Stomach smooth muscle (tissue), 2 donors: ENCODE measurements at regions not wholly inside any gene's neighbourhood (a gene's known extent, or its start where the extent isn't known, plus 50 kb on each side); places are given as distances from the start of the nearest gene placed in this dataset.

Experiments
- H3K27ac ChIP-seq: one replicate; pipeline ENCODE4 v1.7.0; 2013; ENCODE audit warnings: mild to moderate bottlenecking, low read length, inconsistent platforms
- H3K27me3 ChIP-seq, 2 donors: one replicate each; pipeline ENCODE4 v1.7.0; 2013; ENCODE audit warnings: low read length in 2 of 2; ENCODE audit not compliant: insufficient read depth in 2 of 2, control insufficient read depth in 1 of 2
- H3K36me3 ChIP-seq, 2 donors: one replicate each; pipeline ENCODE4 v1.7.0; 2013; ENCODE audit warnings: low read length in 2 of 2; ENCODE audit not compliant: control insufficient read depth in 2 of 2, insufficient read depth in 2 of 2
- H3K4me1 ChIP-seq: one replicate; pipeline ENCODE4 v1.7.0; 2013; ENCODE audit warnings: low read length; ENCODE audit not compliant: control insufficient read depth, insufficient read depth
- H3K4me3 ChIP-seq, 2 donors: one replicate each; pipeline ENCODE4 v1.7.0; 2013; ENCODE audit warnings: low read length in 2 of 2
- H3K9ac ChIP-seq, 2 donors: one replicate each; pipeline ENCODE4 v1.7.0; 2013; ENCODE audit warnings: low read length in 2 of 2, mild to moderate bottlenecking in 1 of 2
- H3K9me3 ChIP-seq, 2 donors: one replicate each; pipeline ENCODE4 v1.7.0; 2013; ENCODE audit warnings: low read length in 2 of 2; ENCODE audit not compliant: control insufficient read depth in 2 of 2
- donor health status: healthy.
- donor health status: Pancreatic carcinoma.

GRCh38 chr2:126187668-126188067 is 468.3 kb upstream of the GYPC start:
- Histone ChIP-seq H3K9me3 (peaks cover 0 to 2% of the 10 kb centered on the region in 2 donors), H3K9ac (no peak overlapping the region), H3K27ac (no peak overlapping the region), H3K27me3 (no peaks in the 10 kb centered on the region), H3K36me3 (no peaks in the 10 kb centered on the region), H3K4me3 (no peak overlapping the region), H3K4me1 (no peaks in the 10 kb centered on the region)

GRCh38 chr2:126189527-126189926 is 466.4 kb upstream of the GYPC start:
- Histone ChIP-seq H3K4me1 (no peaks in the 10 kb centered on the region), H3K9me3 (peaks cover 0 to 2% of the 10 kb centered on the region in 2 donors), H3K27ac (no peak overlapping the region), H3K27me3 (no peaks in the 10 kb centered on the region), H3K9ac (no peak overlapping the region), H3K4me3 (no peak overlapping the region), H3K36me3 (no peaks in the 10 kb centered on the region)

GRCh38 chr2:126200538-126200937 is 455.4 kb upstream of the GYPC start:
- Histone ChIP-seq H3K36me3 (no peaks in the 10 kb centered on the region), H3K9me3 (no peaks in the 10 kb centered on the region), H3K27ac (no peak overlapping the region), H3K4me3 (no peak overlapping the region), H3K27me3 (no peaks in the 10 kb centered on the region), H3K4me1 (no peaks in the 10 kb centered on the region), H3K9ac (no peak overlapping the region)

GRCh38 chr2:126208266-126208665 is 447.7 kb upstream of the GYPC start:
- peaks cover 0 to 2% of the 10 kb centered on the region in 2 donors for H3K9me3 ChIP-seq
- H3K27ac ChIP-seq: no peak overlapping the region
- no peaks in the 10 kb centered on the region for H3K27me3 ChIP-seq
- H3K36me3 ChIP-seq: no peaks in the 10 kb centered on the region
- H3K4me3 ChIP-seq: no peak overlapping the region
- H3K9ac ChIP-seq: no peak overlapping the region
- H3K4me1 ChIP-seq: no peaks in the 10 kb centered on the region

GRCh38 chr2:126212735-126213134 is 443.2 kb upstream of the GYPC start:
- H3K27ac ChIP-seq: no peak overlapping the region
- no peak overlapping the region for H3K4me3 ChIP-seq
- no peak overlapping the region for H3K9ac ChIP-seq
- H3K4me1 ChIP-seq: no peaks in the 10 kb centered on the region
- peaks cover 3% of the 10 kb centered on the region in 2 donors for H3K9me3 ChIP-seq
- H3K27me3 ChIP-seq: no peaks in the 10 kb centered on the region
- no peaks in the 10 kb centered on the region for H3K36me3 ChIP-seq

- Histone ChIP-seq H3K9me3 (peaks cover 3% of the 10 kb centered on the region in 2 donors), H3K27me3 (no peaks in the 10 kb centered on the region), H3K27ac (no peak overlapping the region), H3K4me3 (no peak overlapping the region), H3K36me3 (no peaks in the 10 kb centered on the region), H3K4me1 (no peaks in the 10 kb centered on the region), H3K9ac (no peak overlapping the region)
Measured at GRCh38 chr2:126219081-126219480, 436.9 kb upstream of the GYPC start.

GRCh38 chr2:126220331-126220730 is 435.6 kb upstream of the GYPC start:
- no peak overlapping the region for H3K4me3 ChIP-seq
- H3K4me1 ChIP-seq: no peaks in the 10 kb centered on the region
- H3K9ac ChIP-seq: no peak overlapping the region
- H3K27me3 ChIP-seq: no peaks in the 10 kb centered on the region
- no peaks in the 10 kb centered on the region for H3K36me3 ChIP-seq
- peaks cover 3% of the 10 kb centered on the region in 2 donors for H3K9me3 ChIP-seq
- no peak overlapping the region for H3K27ac ChIP-seq

GRCh38 chr2:126221506-126221905 is 434.5 kb upstream of the GYPC start:
- Histone ChIP-seq H3K36me3 (no peaks in the 10 kb centered on the region), H3K4me1 (no peaks in the 10 kb centered on the region), H3K27me3 (no peaks in the 10 kb centered on the region), H3K4me3 (no peak overlapping the region), H3K27ac (no peak overlapping the region), H3K9ac (no peak overlapping the region), H3K9me3 (peaks cover 3% of the 10 kb centered on the region in 2 donors)

- H3K4me3 ChIP-seq: no peak overlapping the region
- no peaks in the 10 kb centered on the region for H3K27me3 ChIP-seq
- H3K4me1 ChIP-seq: no peaks in the 10 kb centered on the region
- no peaks in the 10 kb centered on the region for H3K36me3 ChIP-seq
- H3K9me3 ChIP-seq: peaks cover 3% of the 10 kb centered on the region in 2 donors
- H3K27ac ChIP-seq: no peak overlapping the region
- H3K9ac ChIP-seq: no peak overlapping the region
Measured at GRCh38 chr2:126222278-126222677, 433.7 kb upstream of the GYPC start.

GRCh38 chr2:126224776-126225175 is 431.2 kb upstream of the GYPC start:
- Histone ChIP-seq H3K9ac (no peak overlapping the region), H3K36me3 (no peaks in the 10 kb centered on the region), H3K27me3 (no peaks in the 10 kb centered on the region), H3K27ac (no peak overlapping the region), H3K4me3 (no peak overlapping the region), H3K9me3 (peaks cover 0 to 4% of the 10 kb centered on the region in 2 donors), H3K4me1 (no peaks in the 10 kb centered on the region)

- H3K4me1 ChIP-seq: no peaks in the 10 kb centered on the region
- no peaks in the 10 kb centered on the region for H3K27me3 ChIP-seq
- H3K4me3 ChIP-seq: no peak overlapping the region
- H3K9ac ChIP-seq: no peak overlapping the region
- H3K27ac ChIP-seq: no peak overlapping the region
- no peaks in the 10 kb centered on the region for H3K36me3 ChIP-seq
- H3K9me3 ChIP-seq: peaks cover 0 to 4% of the 10 kb centered on the region in 2 donors
Measured at GRCh38 chr2:126227250-126227649, 428.7 kb upstream of the GYPC start.
